ENCODE measurements at regions not wholly inside any gene's neighbourhood (a gene's known extent, or its start where the extent isn't known, plus 50 kb on each side); places are given as distances from the start of the nearest gene placed in this dataset.

DNA sequence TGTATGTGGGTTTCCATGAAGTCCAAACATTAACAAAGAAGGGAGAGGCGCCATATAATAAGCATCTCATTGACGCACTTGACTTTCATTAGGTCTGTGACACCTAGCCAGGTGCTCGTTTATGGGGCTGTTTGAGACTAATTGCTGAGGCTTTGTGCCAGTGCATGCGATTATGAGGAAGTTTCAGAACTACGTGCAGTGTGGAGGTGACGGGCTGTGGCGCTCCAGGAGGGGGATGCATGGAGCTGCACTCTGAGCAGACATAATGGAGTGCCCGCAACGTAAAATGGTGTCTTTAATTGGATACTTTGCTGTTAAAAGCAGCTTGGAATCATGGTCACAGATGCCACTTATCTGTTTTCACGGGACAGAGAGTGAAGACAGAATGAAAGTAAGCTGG lies 223.2 kb downstream of the FGF9 start:
- no peak for TF ChIP-seq EZH2 (IDR thresholded peaks at IDR 0.05; ENCODE audit: borderline replicate concordance, low read length)
- TF ChIP-seq, protein P1, sequence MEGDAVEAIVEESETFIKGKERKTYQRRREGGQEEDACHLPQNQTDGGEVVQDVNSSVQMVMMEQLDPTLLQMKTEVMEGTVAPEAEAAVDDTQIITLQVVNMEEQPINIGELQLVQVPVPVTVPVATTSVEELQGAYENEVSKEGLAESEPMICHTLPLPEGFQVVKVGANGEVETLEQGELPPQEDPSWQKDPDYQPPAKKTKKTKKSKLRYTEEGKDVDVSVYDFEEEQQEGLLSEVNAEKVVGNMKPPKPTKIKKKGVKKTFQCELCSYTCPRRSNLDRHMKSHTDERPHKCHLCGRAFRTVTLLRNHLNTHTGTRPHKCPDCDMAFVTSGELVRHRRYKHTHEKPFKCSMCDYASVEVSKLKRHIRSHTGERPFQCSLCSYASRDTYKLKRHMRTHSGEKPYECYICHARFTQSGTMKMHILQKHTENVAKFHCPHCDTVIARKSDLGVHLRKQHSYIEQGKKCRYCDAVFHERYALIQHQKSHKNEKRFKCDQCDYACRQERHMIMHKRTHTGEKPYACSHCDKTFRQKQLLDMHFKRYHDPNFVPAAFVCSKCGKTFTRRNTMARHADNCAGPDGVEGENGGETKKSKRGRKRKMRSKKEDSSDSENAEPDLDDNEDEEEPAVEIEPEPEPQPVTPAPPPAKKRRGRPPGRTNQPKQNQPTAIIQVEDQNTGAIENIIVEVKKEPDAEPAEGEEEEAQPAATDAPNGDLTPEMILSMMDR (IDR thresholded peaks at IDR 0.05; ENCODE audit: low read length), result no peak
- no peaks in the 10 kb centered on the region for H4K20me1 ChIP-seq (ENCODE audit: insufficient read depth, low read length)
- no peak overlapping the region for H3K9ac ChIP-seq (ENCODE audit: low read length)
- H3K27ac ChIP-seq (ENCODE audit: low read depth, low read length, poor library complexity, severe bottlenecking), result no peak overlapping the region
- H3K9me3 ChIP-seq (ENCODE audit: low read length), result no peaks in the 10 kb centered on the region
- H3K27me3 ChIP-seq (ENCODE audit: insufficient read depth, low read length), result no peaks in the 10 kb centered on the region
- H3K36me3 ChIP-seq (ENCODE audit: insufficient read depth, low read length), result no peaks in the 10 kb centered on the region
- H2AFZ ChIP-seq (ENCODE audit: low read length), result no peak overlapping the region
- H3F3A ChIP-seq (ENCODE audit: insufficient read depth, low read length), result no peaks in the 10 kb centered on the region
- no peaks in the 10 kb centered on the region for H3K4me1 ChIP-seq (ENCODE audit: insufficient read depth, low read length, severe bottlenecking)
- H3K79me2 ChIP-seq (ENCODE audit: insufficient read depth, low read length), result no peaks in the 10 kb centered on the region
- H3K4me2 ChIP-seq (ENCODE audit: low read length), result no peak overlapping the region
- H3K9me2 ChIP-seq (ENCODE audit: low read depth, low read length), result no peaks in the 10 kb centered on the region
- no peak overlapping the region for H3K4me3 ChIP-seq (ENCODE audit: low read depth, low read length, poor library complexity, severe bottlenecking)

DNA sequence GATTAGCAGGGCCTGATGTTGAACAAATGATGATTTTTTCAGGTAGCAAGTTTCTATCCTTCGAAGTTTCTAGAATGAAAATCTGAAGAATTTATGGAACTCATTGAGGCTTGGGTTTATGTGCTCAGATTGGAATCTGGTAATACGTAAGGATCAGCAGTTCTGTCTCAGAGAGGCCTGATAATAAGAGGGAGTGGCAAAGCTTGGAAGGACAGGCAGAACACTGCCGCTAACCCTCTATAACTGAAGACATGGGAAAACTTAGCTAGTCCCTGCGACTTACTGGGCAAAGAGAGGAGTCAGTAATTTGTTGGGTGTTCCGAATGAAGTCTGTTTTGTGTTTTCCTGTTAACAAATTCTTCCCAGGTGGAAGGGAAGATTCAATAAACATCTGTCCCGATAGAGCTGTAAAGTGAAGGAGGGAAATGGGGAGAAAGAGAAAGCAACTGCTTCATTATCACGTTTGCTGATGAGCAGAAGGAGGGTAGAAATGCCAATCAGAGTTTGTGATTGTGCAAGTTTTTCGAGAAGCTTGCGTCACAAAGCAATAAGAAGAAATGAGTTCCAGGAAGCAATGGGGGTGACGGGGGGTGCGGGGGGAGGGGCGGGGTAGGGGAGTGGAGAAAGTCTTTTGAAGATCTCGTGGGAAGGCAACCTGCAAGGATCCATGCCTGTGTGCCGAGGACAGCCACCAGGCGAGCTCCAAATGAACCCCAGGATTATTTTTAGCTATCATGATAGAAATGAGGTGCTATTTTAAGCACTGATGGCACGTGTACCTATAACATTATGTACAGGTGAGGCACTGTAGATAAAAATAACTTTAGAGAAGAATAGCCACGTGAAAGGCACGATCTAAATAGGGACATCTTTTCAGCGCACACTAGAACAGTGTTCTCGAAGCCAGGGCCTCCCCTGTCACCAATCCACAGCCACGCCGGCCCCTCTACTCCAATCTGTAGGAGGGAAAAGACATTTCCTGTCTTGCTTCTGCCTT lies 224.1 kb downstream of the FGF9 start:
- Histone ChIP-seq H3F3A (ENCODE audit: insufficient read depth, low read length) (no peaks in the 10 kb centered on the region), H3K79me2 (ENCODE audit: insufficient read depth, low read length) (no peaks in the 10 kb centered on the region), H3K9ac (ENCODE audit: low read length) (no peak overlapping the region), H3K36me3 (ENCODE audit: insufficient read depth, low read length) (no peaks in the 10 kb centered on the region), H2AFZ (ENCODE audit: low read length) (no peak overlapping the region), H4K20me1 (ENCODE audit: insufficient read depth, low read length) (no peaks in the 10 kb centered on the region), H3K9me3 (ENCODE audit: low read length) (no peaks in the 10 kb centered on the region), H3K9me2 (ENCODE audit: low read depth, low read length) (no peaks in the 10 kb centered on the region), H3K27me3 (ENCODE audit: insufficient read depth, low read length) (no peaks in the 10 kb centered on the region; the same call in 1 of the 2 replicates), H3K4me1 (ENCODE audit: insufficient read depth, low read length, severe bottlenecking) (no peaks in the 10 kb centered on the region), H3K4me2 (ENCODE audit: low read length) (no peak overlapping the region), H3K4me3 (ENCODE audit: low read depth, low read length, poor library complexity, severe bottlenecking) (no peak overlapping the region), H3K27ac (ENCODE audit: low read depth, low read length, poor library complexity, severe bottlenecking) (no peak overlapping the region)
- TF ChIP-seq, protein P1 (IDR thresholded peaks at IDR 0.05; ENCODE audit: low read length), result no peak
- TF ChIP-seq EZH2 (IDR thresholded peaks at IDR 0.05; ENCODE audit: borderline replicate concordance, low read length), result no peak

DNA sequence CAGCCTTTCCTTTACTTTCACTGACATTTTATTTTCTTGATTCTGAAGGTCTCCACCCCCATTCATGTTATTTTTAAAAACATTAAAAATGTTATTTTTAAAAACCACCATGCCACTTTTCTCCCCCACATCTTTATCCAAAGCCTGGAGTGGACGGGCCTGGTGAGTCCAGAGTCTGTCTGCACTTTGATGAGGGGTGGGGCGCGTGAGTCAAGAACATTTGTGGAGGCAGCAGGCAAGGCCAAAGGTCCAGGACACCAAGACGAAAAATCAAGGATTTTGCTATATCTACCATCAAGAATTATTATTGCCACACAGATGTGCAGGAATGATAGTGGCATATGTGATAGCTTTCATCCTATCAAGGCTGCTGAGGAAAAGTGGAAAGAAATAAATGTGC lies 224.9 kb downstream of the FGF9 start:
- no peaks in the 10 kb centered on the region for H4K20me1 ChIP-seq (ENCODE audit: insufficient read depth, low read length)
- no peaks in the 10 kb centered on the region for H3F3A ChIP-seq (ENCODE audit: insufficient read depth, low read length)
- H2AFZ ChIP-seq (ENCODE audit: low read length), result no peak overlapping the region
- no peaks in the 10 kb centered on the region for H3K9me3 ChIP-seq (ENCODE audit: low read length)
- no peak overlapping the region for H3K9ac ChIP-seq (ENCODE audit: low read length)
- TF ChIP-seq, protein P1 (IDR thresholded peaks at IDR 0.05; ENCODE audit: low read length), result no peak
- no peak for TF ChIP-seq EZH2 (IDR thresholded peaks at IDR 0.05; ENCODE audit: borderline replicate concordance, low read length)
- no peak overlapping the region for H3K4me3 ChIP-seq (ENCODE audit: low read depth, low read length, poor library complexity, severe bottlenecking)
- H3K4me1 ChIP-seq (ENCODE audit: insufficient read depth, low read length, severe bottlenecking), result no peaks in the 10 kb centered on the region
- H3K27ac ChIP-seq (ENCODE audit: low read depth, low read length, poor library complexity, severe bottlenecking), result no peak overlapping the region
- no peaks in the 10 kb centered on the region for H3K9me2 ChIP-seq (ENCODE audit: low read depth, low read length)
- no peaks in the 10 kb centered on the region; the same call in 1 of the 2 replicates for H3K27me3 ChIP-seq (ENCODE audit: insufficient read depth, low read length)
- H3K36me3 ChIP-seq (ENCODE audit: insufficient read depth, low read length), result no peaks in the 10 kb centered on the region
- no peaks in the 10 kb centered on the region for H3K79me2 ChIP-seq (ENCODE audit: insufficient read depth, low read length)
- H3K4me2 ChIP-seq (ENCODE audit: low read length), result no peak overlapping the region
